ENCODE measurements at regions not wholly inside any gene's neighbourhood (a gene's known extent, or its start where the extent isn't known, plus 50 kb on each side); places are given as distances from the start of the nearest gene placed in this dataset.

- intact Hi-C loops (cut with DNase I) = no loop called here
- H3K27me3 ChIP-seq (ENCODE audit: control insufficient read depth, insufficient read depth) = no peaks in the 10 kb centered on the region
- no peaks in the 10 kb centered on the region for H3K4me1 ChIP-seq (ENCODE audit: control insufficient read depth, insufficient read depth, low read length)
- H3K4me3 ChIP-seq (ENCODE audit: low read length) = no peak overlapping the region
- no peak for DNase-seq
- H3K27ac ChIP-seq (ENCODE audit: low read length) = no peak overlapping the region
- 69% methylated on average over 6 of the region's 6 CpGs for WGBS
- peaks cover 3% of the 10 kb centered on the region for H3K9me3 ChIP-seq (ENCODE audit: control insufficient read depth, low read length)
- ATAC-seq = no peak
These were observed 52.6 kb upstream of the STX18 start for GRCh38 chr4:4594285-4594920.

GRCh38 chr4:4593596-4594284, 51.9 kb upstream of the STX18 start:
- no peak for ATAC-seq
- H3K27me3 ChIP-seq (ENCODE audit: control insufficient read depth, insufficient read depth) = no peaks in the 10 kb centered on the region
- 88% methylated on average over 11 of the region's 11 CpGs for WGBS
- no peak overlapping the region for H3K4me3 ChIP-seq (ENCODE audit: low read length)
- no peak overlapping the region for H3K27ac ChIP-seq (ENCODE audit: low read length)
- intact Hi-C loops (cut with DNase I) = no loop called here
- H3K4me1 ChIP-seq (ENCODE audit: control insufficient read depth, insufficient read depth, low read length) = no peaks in the 10 kb centered on the region
- H3K9me3 ChIP-seq (ENCODE audit: control insufficient read depth, low read length) = peaks cover 3% of the 10 kb centered on the region
- no peak for DNase-seq

GRCh38 chr4:4592414-4592813, 50.6 kb upstream of the STX18 start:
- H3K4me1 ChIP-seq (ENCODE audit: control insufficient read depth, insufficient read depth, low read length) = no peaks in the 10 kb centered on the region
- ATAC-seq = no peak

More at GRCh38 chr4:4592414-4592813, 50.6 kb upstream of the STX18 start:
- Histone ChIP-seq H3K9me3 (ENCODE audit: control insufficient read depth, low read length) (peaks cover 3% of the 10 kb centered on the region), H3K27ac (ENCODE audit: low read length) (no peak overlapping the region), H3K4me3 (ENCODE audit: low read length) (no peak overlapping the region), H3K27me3 (ENCODE audit: control insufficient read depth, insufficient read depth) (no peaks in the 10 kb centered on the region)
- intact Hi-C loops (cut with DNase I) = no loop called here
- 66% methylated on average over 4 of the region's 4 CpGs for WGBS
- no peak for DNase-seq

Data from right cardiac atrium (tissue), 5 donors.